ENCODE measurements at regions not wholly inside any gene's neighbourhood (a gene's known extent, or its start where the extent isn't known, plus 50 kb on each side); places are given as distances from the start of the nearest gene placed in this dataset.
"Not testable (repeated sequence)": the region's sequence is repeated elsewhere in the genome, so short reads cannot be mapped to it uniquely, and the experiment has no call there.

DNA sequence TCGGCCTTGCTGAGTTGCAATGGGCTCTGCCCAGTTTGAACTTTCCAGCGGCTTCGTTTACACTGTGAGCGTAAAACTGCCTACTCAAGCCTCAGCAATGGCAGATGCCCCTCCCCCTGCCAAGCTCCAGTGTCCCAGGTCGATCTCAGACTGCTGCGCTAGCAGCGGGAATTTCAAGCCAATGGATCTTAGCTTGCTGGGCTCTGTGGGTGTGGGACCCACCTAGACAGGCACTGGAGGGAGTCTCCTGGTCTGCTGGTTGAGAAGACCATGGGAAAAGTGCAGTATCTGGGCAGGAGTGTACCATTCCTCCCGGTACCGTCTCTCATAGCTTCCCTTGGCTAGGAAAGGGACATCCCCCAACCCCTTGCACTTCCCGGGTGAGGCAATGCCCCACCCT, 88.2 kb downstream of the KLHL28 start:
- DNase-seq: no peak

DNA sequence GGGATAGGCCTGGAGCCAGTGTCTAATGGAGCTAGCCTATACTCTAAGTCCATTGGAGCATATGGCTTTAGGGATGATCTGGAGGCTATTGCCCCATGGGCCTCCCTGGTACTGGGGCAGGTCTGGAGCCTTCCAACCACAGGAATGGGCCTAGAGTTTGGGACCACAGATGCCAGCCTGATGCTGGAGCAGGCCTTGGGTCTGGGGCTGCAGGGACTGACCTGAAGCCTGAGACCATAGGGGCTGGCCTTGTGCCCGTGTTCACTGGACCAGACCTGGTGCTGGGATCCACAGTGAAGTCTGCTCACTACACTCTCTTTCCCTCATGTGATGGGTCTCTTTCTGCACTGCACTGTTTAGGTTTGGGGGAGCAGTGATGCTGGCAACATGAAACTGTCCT, 95.0 kb downstream of the KLHL28 start:
- no peak for DNase-seq

DNA sequence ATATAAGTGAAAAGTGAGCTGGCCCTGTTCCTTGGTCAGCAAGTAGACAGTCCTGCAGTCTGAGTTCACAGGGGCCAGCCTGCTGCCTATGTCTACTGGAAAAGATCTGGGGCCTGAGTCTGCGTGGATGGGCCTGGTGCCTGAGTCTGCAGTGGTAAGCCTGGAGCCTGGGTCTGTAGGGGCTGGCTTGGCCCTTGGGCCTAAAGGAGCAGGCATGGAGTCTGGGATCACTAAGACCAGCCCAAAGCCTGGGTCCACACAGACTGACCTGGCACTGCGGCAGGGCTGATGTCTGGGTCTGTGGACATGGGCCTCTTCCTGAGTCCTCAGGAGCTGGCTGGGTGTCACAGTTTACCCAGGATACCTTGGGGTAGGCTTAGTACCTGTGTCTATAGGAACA, 95.4 kb downstream of the KLHL28 start:
- no peak for DNase-seq

DNA sequence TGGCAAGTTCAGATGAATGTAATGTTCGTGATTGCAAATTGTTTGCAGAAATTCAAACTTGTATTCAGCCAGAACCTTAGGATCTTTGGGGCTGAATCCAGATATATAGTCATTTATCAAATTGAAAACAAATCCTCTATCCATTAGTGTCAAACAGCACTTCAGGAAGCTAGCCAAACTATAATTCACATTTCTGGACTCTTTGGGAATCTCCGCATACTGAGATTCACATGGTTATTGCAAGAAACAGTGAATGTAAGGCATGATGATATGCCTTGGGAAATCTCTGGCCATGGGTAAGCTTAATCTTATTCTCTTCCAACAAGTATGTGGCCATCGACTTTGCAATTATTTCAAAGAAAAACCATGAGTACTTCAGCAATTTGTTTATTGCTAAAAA, 98.5 kb downstream of the KLHL28 start:
- DNase-seq: peak; percentile 9 to 57 (median 22)

DNA sequence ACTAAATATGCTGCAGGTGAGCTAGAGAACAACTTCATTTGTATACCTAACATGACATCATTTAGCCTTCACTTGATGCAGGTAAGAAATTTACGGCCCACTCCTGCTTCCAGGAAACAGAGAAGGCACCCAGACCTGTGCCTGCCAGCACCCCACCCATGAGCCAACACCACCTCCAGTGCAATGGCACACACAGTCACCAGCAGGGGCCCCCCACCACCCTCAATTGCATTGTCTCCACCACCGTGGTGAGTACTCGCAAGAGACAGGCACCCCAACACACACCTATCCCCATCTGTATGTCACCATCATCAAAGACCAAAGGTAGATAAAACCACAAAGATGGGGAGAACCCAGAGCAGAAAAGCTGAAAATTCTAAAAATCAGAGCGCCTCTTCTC, 107.6 kb downstream of the KLHL28 start:
- DNase-seq: no peak

DNA sequence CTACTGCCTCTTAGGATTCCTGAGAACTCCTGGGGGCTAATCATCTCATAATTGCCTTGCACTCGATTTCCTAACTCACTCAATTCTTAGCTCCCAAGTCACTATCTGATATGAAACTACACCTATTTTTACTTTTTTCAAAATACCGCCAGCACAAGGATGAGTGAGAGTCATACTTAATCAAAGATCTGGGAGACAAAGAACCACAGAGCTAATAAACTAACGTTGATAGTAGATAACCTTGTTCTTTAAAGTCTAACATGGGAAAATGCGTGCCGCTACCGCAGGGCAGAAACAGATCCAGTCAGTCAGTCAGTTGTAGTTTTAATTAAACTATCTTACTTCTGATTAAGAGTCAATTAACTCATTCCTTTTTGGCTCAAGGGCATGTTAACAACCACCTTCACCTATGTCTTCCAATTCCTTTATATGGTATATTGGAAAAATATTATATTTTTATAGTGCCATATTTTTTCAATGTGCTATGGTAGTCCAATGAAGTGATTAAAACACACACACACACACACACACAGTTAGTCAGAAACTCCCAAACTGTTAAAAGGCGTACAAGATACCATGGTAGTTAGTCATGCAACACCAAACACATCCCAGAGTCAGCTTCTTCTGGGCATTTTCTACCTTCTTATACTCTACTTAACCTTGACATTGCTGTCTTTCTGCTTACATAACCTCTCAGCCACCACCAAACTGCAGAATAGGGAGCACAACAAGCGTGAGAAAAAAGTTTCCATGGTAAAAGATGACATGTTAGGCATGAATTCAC, 114.0 kb downstream of the KLHL28 start:
- DNase-seq: no peak

DNA sequence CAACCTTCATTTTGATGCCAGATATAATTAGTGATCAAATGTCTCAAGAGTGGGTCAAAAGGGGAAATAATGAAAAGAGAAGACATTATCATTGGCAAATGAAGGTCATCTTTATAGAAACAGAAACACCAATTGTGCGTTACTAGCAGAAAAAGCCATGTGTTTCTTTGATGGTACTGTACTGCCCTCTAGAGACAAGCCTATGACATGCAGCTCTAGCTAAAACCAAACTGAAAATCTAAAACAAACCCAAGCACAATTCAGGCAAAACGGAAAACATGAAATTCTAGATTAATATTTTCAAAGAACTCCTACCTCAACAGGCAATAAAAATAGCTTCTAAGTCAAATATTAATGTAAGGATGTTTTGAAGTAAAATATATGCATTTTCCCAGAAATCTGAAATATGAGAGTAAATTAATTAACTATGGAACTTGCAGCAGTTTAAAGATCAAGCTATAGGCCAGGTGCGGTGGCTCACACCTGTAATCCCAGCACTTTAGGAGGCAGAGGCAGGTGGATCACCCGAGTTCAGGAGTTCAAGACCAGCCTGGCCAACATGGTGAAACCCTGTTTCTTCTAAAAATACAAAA, 115.4 kb downstream of the KLHL28 start:
- peak; percentile 45 to 75 (median 46) for DNase-seq

DNA sequence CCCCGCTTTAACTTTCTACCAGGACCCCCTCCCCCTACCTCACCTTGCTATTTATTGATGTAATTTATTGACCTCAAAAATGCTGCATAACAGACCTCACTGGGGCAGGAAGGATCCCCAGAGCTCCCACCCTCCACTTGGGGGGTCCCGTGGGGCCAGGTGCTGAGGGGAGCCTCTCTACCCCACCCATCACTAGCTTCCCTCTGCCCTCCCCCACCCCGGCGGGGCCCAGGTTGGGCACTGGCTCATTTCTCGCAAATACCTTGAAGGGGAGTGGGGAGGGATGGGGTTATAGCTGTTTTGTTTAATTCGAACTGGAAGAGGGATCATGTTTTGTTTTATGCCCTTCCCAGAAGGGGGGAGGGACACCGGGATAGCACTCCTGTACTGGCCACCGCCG, 125.8 kb downstream of the KLHL28 start:
- DNase-seq: not testable (repeated sequence)

DNA sequence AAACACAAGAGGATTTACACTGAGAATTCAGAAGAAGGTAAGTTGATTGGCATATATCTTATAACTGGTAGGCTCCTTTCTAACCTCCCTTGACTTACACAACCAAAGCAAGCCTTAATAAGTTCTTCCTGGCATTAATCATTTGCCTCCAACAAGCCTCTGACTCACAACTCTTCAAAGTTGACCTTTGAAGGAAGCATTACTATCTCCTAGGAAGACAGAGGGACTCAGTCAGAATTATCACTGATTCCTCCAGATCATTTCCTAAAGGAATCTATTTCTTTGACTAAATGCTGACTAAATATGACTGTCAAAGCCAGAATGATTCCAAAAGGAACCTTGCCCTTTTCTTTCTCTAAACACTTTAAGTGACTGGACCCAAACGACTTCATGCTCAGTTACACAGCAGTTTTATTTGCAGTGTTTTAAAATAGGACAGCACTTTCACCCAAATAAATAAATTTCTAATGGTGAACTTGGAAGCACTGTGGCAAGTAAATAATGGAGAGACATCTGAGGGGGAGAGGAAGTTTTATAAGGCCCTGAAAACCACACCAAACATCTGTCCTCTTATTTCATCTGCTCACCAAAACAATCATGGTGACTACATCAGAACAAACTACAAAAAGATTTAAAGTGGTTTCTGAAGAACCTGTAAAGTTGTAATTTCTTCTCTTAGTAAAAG, 128.2 kb downstream of the KLHL28 start:
- peak in 1 of 3 donors; percentile 2 for DNase-seq

DNA sequence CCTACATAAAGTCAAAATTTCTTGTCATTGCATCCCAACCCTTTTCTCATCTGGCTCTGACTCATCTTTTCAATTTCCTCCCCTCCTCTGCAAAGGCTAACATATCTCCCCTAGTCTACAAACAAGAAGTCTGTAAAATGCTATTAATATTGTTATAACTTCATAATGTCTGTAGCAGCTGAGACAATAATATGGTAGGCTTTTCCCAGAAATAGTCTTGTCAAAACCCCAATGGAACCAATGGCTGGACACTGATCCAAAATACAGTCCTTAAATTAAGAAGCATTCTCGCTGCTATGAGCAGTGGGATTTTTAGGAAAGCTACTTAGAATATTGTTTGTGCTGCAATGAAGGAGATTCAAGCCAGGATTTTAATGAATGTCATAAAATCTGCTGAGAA, 131.4 kb downstream of the KLHL28 start:
- peak; percentile 2 to 52 (median 10) for DNase-seq

DNA sequence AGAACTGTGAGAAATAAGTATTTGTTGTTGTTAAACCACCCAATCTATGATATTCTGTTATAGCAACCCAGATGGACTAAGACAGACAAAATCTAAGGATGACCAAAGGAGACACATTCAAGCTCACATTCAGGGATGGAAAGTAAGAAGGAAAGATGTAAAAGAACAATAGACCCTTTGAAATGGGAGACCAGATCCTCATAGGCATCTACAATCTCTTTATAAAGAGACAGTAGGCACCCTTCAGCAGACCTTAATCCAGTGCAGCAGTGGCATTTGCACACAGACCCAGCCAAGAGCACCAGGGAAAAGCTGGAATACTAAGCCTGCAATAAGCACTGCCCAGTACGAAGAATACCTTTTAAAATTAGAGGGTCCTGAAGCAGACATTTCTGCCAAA, 132.7 kb downstream of the KLHL28 start:
- no peak for DNase-seq

DNA sequence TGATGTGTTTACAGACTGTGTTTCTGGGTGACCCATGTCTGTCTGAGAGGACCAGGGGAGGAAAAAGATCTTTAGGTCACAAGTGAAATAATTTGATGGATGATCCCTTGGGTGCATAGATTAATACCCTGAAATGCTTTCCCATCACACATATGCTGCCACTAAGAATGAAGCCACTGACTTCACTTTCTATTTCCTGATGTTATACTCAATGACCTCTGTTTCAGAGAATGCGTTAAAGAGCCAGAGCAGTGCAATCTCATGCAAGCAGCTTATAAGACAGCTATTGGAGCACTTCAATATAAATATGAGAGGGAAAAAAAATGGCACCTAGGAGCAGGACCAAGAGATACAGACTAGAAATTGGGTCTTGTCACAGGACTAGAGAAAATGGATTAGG, 133.7 kb downstream of the KLHL28 start:
- DNase-seq: no peak

DNA sequence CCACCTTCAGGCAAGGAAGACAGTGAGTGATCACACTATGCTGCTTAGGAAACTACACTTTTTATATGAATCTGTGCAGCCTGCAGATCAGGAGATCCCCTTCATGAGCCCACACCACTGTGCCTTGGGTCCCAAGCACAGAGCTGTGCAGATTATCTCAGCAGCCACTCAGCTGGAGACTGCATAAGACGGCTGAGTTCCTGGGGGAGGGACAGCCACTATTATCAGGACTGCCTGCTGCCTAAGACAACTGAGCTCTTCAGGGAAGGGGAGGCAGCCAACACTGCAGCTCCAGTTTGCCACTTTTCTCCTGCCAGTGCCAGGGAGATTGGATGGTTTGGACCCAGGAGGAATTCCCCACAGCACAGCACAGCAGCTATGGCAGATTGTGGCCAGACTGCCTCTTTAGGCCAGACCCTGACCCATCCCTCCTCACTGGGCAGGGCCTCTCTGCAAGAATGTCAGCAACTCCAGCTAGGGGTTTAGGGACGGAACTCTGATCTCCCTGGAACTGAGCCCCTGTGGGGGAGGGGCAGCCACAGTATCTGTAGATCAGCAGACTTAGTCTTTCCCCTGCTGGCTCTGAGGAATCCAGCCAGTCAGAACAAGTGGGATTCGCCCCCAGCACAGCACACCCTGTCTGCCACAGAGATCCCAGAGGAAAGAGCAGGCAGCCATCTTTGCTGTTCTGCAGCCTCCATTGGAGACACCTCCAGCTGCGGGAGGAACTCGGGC, 141.3 kb downstream of the KLHL28 start:
- no peak for DNase-seq

DNA sequence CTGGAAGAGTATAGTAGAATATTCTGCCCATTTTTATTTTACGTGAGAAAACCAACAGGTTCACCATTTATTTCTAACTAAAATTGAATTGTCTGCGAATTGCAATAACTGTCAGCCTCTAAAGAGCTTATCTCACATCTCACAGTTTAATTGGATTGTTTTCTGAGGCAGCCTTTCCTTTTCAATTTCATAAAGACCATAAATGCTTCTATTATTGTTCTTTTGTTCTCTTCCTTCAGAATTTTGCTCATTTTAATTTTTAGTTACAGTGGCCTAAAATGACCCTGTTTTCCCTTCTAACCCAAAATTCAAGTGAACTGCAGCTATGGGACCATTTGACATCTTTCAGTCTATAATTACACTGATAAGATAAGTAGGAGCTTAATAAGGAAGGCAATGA, 147.6 kb downstream of the KLHL28 start:
- no peak for DNase-seq

DNA sequence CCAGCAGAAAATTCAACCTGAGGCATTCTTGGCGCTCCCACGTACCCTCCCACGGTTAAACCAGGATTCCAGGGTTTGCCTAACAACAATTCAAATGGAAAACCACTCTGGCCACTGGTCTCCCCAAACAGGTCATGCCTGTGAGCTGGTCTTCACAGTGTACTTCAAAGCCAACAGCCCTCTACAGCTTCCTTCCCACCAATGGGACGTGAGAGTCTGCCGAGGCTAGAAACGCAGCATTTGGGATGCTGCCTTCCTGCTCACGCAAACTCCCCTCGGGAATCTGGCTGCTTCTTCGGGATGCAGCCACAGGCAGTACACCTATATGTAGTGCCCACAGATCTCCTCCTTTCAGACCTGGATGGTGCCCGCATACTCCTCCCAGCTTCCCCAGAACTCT, 149.1 kb downstream of the KLHL28 start:
- no peak for DNase-seq

DNA sequence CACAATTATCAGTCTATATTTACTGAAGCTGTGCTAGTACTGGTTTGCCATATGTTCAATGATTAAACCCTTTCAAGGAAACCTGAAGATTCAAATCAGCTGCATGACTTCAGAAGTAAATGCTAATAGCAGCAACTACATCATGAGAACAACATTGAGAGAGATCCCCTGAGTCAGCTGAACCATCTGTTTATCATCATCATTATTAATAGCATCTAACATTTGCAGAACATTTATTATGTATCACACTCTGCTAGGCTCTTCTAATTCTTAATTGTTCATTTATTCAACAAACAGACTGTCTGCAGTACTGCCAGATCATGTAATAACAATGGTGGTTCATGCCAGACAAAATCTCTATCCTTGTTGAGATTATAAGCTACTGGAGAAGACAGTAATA, 157.4 kb downstream of the KLHL28 start:
- DNase-seq: peak in 2 of 3 donors; percentile 24 to 67

DNA sequence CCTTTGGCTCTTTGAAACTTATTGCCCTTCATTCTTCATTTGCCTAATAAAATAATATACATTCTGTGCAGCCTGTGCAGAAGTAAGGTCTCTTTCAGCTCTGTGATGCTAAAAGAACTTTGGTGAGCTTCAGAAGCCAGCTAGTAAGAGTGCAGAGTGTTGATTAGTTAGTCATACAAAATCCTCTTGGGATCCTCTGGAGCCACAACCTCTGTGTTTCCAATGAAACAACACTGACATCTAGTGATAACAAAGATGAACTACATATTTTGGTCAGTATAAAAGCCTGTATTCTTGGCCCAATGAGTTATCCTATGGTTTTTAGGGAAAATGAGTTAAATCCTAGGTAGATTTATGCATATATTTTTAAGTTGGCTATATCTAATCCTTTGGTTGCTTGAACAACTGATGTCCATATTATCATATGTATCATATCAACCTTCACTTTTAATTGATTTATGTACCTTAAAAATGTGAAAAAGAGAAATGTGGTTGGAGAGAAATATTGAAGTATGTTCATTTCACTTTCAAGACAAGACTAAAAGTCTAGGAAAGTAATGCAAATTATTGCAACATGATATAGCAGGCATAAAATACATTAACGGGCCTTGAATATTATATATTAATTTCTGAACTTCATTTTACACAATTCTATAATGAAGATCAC, 158.4 kb downstream of the KLHL28 start:
- peak; percentile 46 to 77 (median 56) for DNase-seq

DNA sequence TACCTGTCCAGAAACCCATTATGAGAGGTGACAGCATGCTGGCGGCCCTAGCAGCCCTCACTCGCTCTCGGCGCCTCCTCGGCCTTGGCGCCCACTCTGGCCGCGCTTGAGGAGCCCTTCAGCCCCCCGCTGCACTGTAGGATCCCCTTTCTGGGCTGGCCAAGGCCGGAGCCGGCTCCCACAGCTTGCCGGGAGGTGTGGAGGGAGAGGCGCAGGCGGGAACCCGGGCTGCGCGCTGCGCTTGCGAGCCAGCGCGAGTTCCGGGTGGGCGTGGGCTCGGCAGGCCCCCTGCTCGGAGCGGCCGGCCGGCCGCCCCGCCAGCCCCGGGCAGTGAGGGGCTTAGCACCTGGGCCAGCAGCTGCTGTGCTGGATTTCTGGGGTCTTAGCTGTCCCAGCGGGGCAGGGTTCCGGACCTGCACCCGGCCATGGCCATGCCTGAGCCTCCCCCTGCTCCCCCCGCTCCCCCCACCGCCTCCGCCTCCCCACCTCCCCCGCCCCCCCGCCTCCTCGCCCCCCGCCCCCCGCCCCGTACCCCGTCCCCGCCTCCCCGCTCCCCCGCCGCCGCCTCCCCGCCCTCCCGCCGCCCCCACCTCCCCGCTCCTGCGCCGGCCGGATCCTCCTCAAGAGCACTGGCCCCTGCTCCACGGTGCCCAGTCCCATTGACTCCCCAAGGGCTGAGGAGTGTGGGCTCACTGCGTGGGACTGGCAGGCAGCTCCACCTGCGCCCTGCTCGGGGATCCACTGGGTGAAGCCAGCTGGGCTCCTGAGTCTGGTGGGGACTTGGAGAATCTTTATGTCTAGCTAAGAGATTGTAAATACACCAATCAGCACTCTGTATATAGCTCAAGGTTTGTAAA, 163.1 kb downstream of the KLHL28 start:
- DNase-seq: no peak

DNA sequence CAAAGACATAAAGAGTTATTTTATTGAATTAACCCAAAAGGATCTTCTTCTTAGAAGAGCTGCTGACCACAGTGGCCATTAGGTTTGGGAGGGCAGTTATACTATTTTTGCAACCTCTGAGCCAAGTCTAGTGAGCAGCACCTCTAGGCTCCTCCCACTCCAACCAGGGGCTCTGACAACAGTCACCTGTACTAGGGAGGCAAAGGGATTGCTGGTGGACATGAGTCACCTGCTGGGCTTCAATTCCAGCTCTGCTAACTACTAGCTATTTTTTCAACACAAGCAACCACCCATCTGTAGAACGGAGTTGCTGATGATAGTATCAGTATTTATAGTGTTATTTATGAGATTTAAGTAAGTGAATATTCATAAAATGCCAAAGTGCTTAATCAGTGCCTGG, 166.0 kb downstream of the KLHL28 start:
- DNase-seq: no peak

DNA sequence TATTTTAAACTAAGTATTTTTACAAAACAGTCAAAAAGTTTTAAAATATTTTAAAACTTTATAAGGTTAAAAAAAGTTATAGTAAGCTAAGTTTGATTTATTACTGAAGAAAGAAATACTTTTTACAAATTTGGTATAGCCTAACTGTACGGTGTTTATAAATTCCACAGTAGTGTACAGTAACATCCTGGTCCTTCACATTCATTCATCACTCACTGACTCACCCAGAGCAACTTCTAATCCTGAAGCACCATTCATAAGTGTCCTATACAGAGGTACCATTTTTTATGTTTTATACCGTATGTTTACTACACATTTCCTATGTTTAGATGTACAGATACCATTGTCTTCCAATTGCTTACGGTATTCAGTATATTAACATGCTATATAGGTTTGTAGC, 170.0 kb downstream of the KLHL28 start:
- no peak for DNase-seq

DNA sequence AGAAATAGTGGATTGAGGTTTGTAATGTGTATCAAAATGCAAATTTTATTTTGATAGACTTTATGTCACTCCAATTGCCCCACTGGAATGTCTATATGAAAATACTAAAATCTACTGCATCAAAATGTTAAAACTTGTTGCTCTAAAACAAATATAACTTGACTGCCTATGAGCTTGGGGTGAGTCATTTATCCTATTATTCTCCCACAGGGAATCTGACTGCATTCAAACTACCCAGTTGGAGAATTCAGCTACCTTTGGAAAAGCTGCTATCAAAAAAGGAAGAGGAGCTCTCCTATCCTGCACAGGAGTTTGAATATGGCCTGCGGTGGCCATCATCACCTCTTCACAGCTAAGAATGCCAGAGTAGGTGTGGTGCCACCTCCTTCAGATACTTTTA, 173.1 kb downstream of the KLHL28 start:
- no peak for DNase-seq
